ENCODE measurements at regions not wholly inside any gene's neighbourhood (a gene's known extent, or its start where the extent isn't known, plus 50 kb on each side); places are given as distances from the start of the nearest gene placed in this dataset.

DNA sequence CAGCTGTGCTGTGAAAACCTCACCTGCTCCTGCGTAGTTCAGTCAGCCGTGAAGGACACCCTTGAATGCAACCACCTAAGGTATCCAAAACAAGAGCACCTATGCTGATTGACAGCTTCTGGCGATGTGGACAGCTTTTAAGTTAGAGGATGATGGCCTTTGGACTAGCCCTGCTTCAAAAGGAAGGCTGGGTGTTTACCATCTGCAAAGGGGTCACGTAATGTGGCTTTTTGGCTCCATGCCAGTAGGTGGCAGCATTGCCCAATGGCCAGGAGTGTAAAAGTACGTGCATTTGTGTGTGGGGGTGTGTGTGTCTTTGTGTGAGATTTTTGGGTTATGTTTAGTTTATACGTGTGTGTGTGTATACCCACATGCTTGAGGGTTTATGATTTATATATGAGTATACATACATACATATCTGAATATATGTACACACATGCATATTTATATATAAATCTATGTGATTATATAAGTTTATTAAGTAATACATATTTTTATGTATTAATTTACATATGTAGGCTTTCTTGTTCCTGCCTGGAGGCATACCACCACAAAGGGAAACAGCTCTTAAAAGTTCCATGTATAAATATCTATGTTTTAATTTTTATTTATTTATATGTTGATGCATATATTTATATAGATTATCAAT, 236.3 kb upstream of the ANKRD30A start:
- peak; percentile 13 to 24 for TF ChIP-seq CTCF (IDR thresholded peaks at IDR 0.05; ENCODE audit: extremely low read depth in 1 of 2, insufficient read depth in 1 of 2, low read depth in 1 of 2, low read length in 2 of 2)
- TF ChIP-seq EZH2 (IDR thresholded peaks at IDR 0.05; ENCODE audit: borderline replicate concordance, low read depth, low read length, severe bottlenecking), result no peak
- no peak for TF ChIP-seq GATA2 (IDR thresholded peaks at IDR 0.05; ENCODE audit: insufficient read depth, insufficient read length, low read depth, low read length)
- TF ChIP-seq FOS (IDR thresholded peaks at IDR 0.05; ENCODE audit: borderline replicate concordance, insufficient read depth, low read length), result no peak
- TF ChIP-seq POLR2A (IDR thresholded peaks at IDR 0.05; ENCODE audit: low read depth, low read length), result no peak
- TF ChIP-seq, protein P1, sequence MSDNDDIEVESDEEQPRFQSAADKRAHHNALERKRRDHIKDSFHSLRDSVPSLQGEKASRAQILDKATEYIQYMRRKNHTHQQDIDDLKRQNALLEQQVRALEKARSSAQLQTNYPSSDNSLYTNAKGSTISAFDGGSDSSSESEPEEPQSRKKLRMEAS (IDR thresholded peaks at IDR 0.05; ENCODE audit: insufficient read depth, insufficient read length), result no peak
- TF ChIP-seq MYC (IDR thresholded peaks at IDR 0.05; ENCODE audit: low read depth, low read length), result no peak
- no peak for TF ChIP-seq POLR2AphosphoS5 (IDR thresholded peaks at IDR 0.05; ENCODE audit: insufficient read depth, low read depth, low read length)
- Histone ChIP-seq H3K9ac (replicated peaks; ENCODE audit: extremely low read depth, insufficient read depth, low read length) (no peak overlapping the region), H4K20me1 (replicated peaks; ENCODE audit: control insufficient read depth, extremely low read depth, insufficient read depth, low read length) (no peaks in the 10 kb centered on the region), H3K4me3 (replicated peaks in 1 of 3; ENCODE audit: insufficient read depth in 1 of 3, low read depth in 1 of 3, low read length in 3 of 3) (no peak overlapping the region), H3K4me1 (ENCODE audit: control insufficient read depth, extremely low read depth, insufficient read depth, low read length) (no peaks in the 10 kb centered on the region), H3K9me3 (replicated peaks; ENCODE audit: control insufficient read depth, insufficient read depth, low read length) (no peaks in the 10 kb centered on the region), H3K4me2 (ENCODE audit: insufficient read depth, low read length) (no peak overlapping the region), H3K79me2 (ENCODE audit: control insufficient read depth, insufficient read depth, low read length) (no peaks in the 10 kb centered on the region), H3K27ac (ENCODE audit: insufficient read depth, low read depth, low read length) (no peak overlapping the region), H3K27me3 (ENCODE audit: control insufficient read depth in 2 of 2, insufficient read depth in 2 of 2, low read length in 2 of 2) (no peaks in the 10 kb centered on the region), H3K9me1 (replicated peaks; ENCODE audit: control insufficient read depth, extremely low read depth, insufficient read depth, low read length) (no peaks in the 10 kb centered on the region), H3K36me3 (ENCODE audit: control insufficient read depth in 2 of 2, extremely low read depth in 1 of 2, insufficient read depth in 2 of 2, low read length in 2 of 2) (no peaks in the 10 kb centered on the region), H2AFZ (ENCODE audit: low read depth, low read length) (no peak overlapping the region)
- ChIA-PET CTCF (interaction anchor here (1.4 kb wide), 1 partner anchor 1275 kb away, joined by 3 read pairs; no protein-coding TSS in a partner anchor), POLR2A (no interaction called here)
- BruUV-seq (replicated peaks), result no TSS peak
- intact Hi-C loops (cut with micrococcal nuclease), result loop anchor here (10.0 kb wide), 1 partner anchor 1314 kb away; no protein-coding TSS in a partner anchor
- dilution Hi-C loops (cut with MboI; ENCODE audit: extremely low pct_ligation_motif_present, low sequenced_read_pairs), result no loop called here
- FAIRE-seq (no peak), DNase-seq (ENCODE audit: low read depth, low spot score) (peak; percentile 13)

Measured in endothelial cell of umbilical vein (primary cell).